AG09319 (cell line): ENCODE measurements at regions not wholly inside any gene's neighbourhood (a gene's known extent, or its start where the extent isn't known, plus 50 kb on each side); places are given as distances from the start of the nearest gene placed in this dataset.

ENCODE experiments used
- DNase-seq: peaks from one replicate; pipeline ENCODE4 v3.0.0-alpha.2; 2010; ENCODE audit warnings: low read depth; ENCODE audit errors: extremely low read depth
- TF ChIP-seq, protein P1 (sequence below): IDR thresholded peaks from 2 replicates; pipeline ENCODE4 v1.5.1; 2011; ENCODE audit warnings: low read depth, mild to moderate bottlenecking, inconsistent platforms, low read length, moderate library complexity

DNA sequence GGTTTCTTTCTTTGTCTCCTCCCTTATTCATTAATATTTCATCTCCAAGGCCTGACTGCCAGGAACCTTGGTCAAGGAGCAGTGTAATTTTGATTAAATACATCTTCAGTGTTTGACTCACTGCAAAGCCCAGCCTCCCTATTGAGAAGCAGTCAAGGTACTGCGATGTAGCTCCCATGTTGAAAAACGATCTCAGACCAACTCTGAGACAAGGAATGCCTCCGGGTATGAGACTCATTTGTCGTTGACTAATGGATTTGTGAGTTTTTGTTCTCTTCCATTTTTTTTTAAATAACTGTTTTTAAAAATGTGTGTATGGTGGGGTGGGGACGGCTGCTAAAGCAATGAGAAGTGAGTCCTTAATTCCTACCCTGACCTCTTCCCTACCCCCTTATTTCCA is 361.6 kb downstream of the SOX11 start:
- DNase-seq: no peak
- TF ChIP-seq, protein P1, sequence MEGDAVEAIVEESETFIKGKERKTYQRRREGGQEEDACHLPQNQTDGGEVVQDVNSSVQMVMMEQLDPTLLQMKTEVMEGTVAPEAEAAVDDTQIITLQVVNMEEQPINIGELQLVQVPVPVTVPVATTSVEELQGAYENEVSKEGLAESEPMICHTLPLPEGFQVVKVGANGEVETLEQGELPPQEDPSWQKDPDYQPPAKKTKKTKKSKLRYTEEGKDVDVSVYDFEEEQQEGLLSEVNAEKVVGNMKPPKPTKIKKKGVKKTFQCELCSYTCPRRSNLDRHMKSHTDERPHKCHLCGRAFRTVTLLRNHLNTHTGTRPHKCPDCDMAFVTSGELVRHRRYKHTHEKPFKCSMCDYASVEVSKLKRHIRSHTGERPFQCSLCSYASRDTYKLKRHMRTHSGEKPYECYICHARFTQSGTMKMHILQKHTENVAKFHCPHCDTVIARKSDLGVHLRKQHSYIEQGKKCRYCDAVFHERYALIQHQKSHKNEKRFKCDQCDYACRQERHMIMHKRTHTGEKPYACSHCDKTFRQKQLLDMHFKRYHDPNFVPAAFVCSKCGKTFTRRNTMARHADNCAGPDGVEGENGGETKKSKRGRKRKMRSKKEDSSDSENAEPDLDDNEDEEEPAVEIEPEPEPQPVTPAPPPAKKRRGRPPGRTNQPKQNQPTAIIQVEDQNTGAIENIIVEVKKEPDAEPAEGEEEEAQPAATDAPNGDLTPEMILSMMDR: no peak

DNA sequence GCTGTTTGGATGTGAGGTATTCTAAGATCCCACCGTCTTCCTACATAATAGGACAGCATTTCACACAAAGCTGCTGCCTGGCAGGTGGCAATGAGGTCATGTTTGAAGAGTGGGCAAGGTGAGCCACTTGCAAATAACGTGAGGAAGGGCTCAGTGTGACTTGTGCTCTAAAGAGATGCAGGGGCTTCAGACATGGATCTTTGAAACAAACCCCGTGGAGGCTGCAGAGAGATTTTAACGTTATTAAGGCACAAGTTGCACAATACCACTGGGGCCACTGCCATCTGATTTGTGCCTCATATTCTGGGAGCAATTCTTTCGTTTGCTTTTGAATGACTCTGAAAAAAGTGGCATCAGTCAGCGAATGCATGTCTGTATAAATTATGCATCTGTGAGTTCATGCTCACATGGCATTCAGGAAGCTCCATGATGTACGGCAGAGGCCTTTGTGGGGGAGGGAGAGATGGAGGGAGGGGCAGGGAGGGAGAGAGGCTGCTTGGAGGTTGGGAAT is 362.0 kb downstream of the SOX11 start:
- DNase-seq: no peak
- TF ChIP-seq, protein P1: no peak

DNA sequence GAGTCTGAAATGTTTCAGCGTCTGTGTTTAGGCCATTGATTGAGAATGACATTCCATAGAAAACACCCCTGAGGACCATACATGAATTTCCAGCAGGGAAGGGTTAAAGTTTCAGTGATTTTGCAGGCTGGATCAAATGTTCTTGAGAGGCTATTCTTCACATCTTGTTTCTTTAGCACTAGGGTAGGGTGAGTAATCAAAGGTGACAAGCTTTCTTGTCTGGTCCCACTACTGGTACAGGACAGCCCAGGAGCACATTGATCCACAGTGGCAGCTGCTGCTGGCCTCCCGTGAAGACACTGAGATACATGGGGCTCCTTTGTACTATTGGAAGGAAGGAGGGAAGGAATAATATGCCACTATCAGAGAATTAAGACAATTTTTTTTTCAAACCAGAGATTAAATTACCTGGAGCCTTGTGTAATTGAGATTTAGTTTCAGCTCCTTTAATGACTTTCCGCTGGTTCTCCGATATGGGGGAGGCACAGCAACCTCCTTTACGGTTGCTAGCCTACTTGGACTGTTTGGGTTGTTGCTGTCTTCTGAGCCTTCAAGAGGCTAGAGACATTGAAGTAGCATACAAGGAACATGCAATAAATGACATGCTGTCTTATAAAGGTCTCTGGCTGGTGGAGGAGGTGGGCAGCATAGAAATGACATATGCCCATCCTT is 368.9 kb downstream of the SOX11 start:
- no peak for DNase-seq
- TF ChIP-seq, protein P1: no peak

DNA sequence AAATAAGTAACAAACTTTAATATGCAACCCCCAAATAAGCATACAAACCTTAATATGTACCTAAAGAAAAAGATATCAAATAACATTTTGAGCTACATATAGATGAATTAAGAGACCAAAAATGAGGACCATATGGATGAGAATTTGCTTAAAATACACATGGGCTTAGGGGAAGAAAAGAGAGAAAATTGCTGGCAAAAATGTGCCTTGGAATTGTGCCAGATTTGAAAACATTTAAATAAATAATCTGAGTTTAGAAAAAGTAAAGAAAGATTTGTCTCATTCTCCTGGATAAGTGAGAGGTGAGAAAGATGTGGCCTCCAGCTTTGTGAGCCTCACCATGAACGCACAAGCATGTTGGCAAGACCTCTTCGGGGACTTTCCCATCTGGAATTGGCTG is 372.6 kb downstream of the SOX11 start:
- no peak for DNase-seq
- TF ChIP-seq, protein P1: no peak

DNA sequence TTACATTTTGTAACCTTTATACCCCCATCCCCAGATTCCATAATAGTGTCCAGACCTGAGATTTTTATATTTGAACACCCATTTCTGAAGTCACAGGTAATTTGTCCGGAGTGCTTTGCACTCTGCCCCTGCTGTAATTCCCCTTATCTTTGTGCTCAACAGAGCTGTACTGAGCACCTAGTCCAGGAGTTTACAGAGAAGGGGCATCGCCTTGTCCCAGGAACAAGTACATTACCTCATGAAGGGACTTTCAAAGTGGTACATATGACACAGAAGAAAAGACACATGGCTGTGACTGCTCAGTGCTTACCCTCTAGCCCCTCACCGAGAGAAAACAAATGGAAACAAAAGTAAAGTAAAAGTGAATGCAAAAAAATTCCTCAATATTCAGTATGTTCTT is 373.5 kb downstream of the SOX11 start:
- DNase-seq: no peak
- TF ChIP-seq, protein P1: no peak

DNA sequence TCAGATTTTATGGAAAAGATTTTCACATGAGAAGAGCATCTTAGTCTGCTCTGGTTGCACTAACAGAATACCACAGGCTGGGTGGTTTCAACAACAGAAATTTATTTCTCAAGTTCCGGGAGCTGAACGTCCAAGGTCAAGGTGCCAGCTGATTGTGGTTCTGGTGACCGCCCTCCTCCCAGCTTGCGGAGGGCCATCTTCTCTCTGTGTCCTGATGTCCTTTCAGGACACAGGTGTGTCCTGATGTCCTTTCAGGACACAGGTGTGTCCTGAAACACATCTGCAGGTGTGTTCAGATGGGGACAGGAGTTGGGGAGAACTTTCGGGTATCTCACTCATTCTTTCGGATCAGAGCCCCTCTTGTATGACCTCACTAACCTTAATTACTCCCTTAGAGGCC is 374.9 kb downstream of the SOX11 start:
- DNase-seq: no peak
- TF ChIP-seq, protein P1: no peak

DNA sequence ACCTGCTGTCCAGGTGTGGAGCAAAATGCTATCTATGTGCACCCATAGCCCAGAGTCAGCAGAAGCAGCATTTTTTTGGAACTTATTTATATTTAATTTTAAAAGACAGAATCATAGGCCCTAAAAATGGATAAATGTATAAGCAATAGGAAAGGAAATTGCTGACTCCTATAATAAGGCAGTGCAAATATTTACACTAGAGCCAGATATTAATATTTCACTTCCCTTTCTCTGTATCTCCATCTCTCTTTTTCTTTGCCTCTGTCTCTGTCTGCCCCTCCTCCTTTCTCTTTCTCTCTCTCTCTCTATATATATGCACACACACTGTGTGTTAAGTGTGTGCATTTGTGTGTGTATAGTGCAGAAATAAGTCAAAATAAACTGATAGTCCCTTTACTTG is 375.6 kb downstream of the SOX11 start:
- TF ChIP-seq, protein P1: no peak
- DNase-seq: no peak
